Mammary epithelial cell (primary cell): ENCODE measurements at regions not wholly inside any gene's neighbourhood (a gene's known extent, or its start where the extent isn't known, plus 50 kb on each side); places are given as distances from the start of the nearest gene placed in this dataset.

Source experiments
- CTCF ChIP-seq, 2 donors: IDR thresholded peaks in 1 of 2; conservative IDR thresholded peaks in 1 of 2; 2 replicates each; pipeline ENCODE4 v1.5.1; 2011 to 2012; ENCODE audit warnings: inconsistent platforms in 2 of 2, low read length in 2 of 2, mild to moderate bottlenecking in 2 of 2, control low read depth in 1 of 2, low read depth in 1 of 2; ENCODE audit not compliant: insufficient read depth in 1 of 2; ENCODE audit errors: extremely low read depth in 1 of 2
- EZH2 ChIP-seq: IDR thresholded peaks from 2 replicates; pipeline ENCODE4 v1.6.1; 2012; ENCODE audit warnings: low read length, inconsistent platforms, borderline replicate concordance

- TF ChIP-seq CTCF (conservative IDR thresholded peaks at IDR 0.05 in 1 of 2, IDR thresholded peaks at IDR 0.05 in 1 of 2; ENCODE audit: extremely low read depth in 1 of 2, insufficient read depth in 1 of 2, low read depth in 1 of 2, low read length in 2 of 2): no peak
- TF ChIP-seq EZH2: no peak
Measured at GRCh38 chr16:51328733-51329132, 177.7 kb upstream of the SALL1 start.
